Sigmoid colon (tissue), 6 donors: ENCODE measurements at regions not wholly inside any gene's neighbourhood (a gene's known extent, or its start where the extent isn't known, plus 50 kb on each side); places are given as distances from the start of the nearest gene placed in this dataset.
"Not testable (repeated sequence)": the region's sequence is repeated elsewhere in the genome, so short reads cannot be mapped to it uniquely, and the experiment has no call there.

Source experiments
- DNase-seq: peaks from one replicate; pipeline ENCODE4 v3.0.0-alpha.2; 2019
- H3K27ac ChIP-seq, 4 donors: fragments of 200-600 bp; sonication (generic); one replicate each; pipeline ENCODE4 v1.5.1; 2016 to 2019; ENCODE audit warnings: mild to moderate bottlenecking in 1 of 4
- H3K27me3 ChIP-seq, 3 donors: fragments of 200-600 bp; sonication (generic); one replicate each; pipeline ENCODE4 v1.5.1; 2019; ENCODE audit warnings: mild to moderate bottlenecking in 1 of 3
- H3K36me3 ChIP-seq, 4 donors: fragments of 200-600 bp; sonication (generic); one replicate each; pipeline ENCODE4 v1.5.1; 2016 to 2019
- H3K4me1 ChIP-seq, 4 donors: fragments of 200-600 bp; sonication (generic); one replicate each; pipeline ENCODE4 v1.5.1; 2017 to 2019
- H3K4me3 ChIP-seq, 4 donors: fragments of 200-600 bp; sonication (generic); one replicate each; pipeline ENCODE4 v1.5.1; 2017 to 2019; ENCODE audit warnings: mild to moderate bottlenecking in 2 of 4, moderate library complexity in 1 of 4
- H3K9me3 ChIP-seq, 4 donors: fragments of 200-600 bp in 3 of 4; sonication (generic) in 3 of 4; one replicate each; pipeline versions ENCODE4 v1.5.1 to v1.6.1; 2013 to 2019
- EP300 ChIP-seq, 4 donors: sonication (generic); formaldehyde crosslinking; IDR thresholded peaks; one replicate each; pipeline ENCODE4 v1.6.1; 2017; ENCODE audit warnings: antibody characterized with exemption in 4 of 4
- POLR2A ChIP-seq, 2 donors: fragments of 450-650 bp; IDR thresholded peaks; one replicate each; pipeline ENCODE4 v1.6.1; 2016; ENCODE audit warnings: antibody characterized with exemption in 2 of 2, mild to moderate bottlenecking in 2 of 2, moderate library complexity in 2 of 2
- POLR2AphosphoS5 ChIP-seq, 4 donors: sonication (generic); formaldehyde crosslinking; IDR thresholded peaks; one replicate each; pipeline ENCODE4 v1.6.1; 2017; ENCODE audit warnings: antibody characterized with exemption in 4 of 4
- WGBS, 2 donors: extraction: QIAGEN DNeasy Blood & Tissue Kit; methylation state at CpG; one replicate each; pipeline ENCODE4 v1.1.7; 2013; 5-methylcytosine and 5-hydroxymethylcytosine counted together
- intact Hi-C: fragments of 100-400 bp; cut with DNase I; formaldehyde crosslinking; loops from one replicate; pipeline ENCODE4 v1.15.1; 2023
- TF ChIP-seq, protein P1 (sequence below), 4 experiments: fragments of 450-650 bp in 3 of 4; fragments of 200-600 bp in 1 of 4; IDR thresholded peaks; one replicate each; pipeline ENCODE4 v1.5.1; 2016 to 2019; ENCODE audit warnings: antibody characterized with exemption in 4 of 4, mild to moderate bottlenecking in 3 of 4, moderate library complexity in 2 of 4
- donor health status: healthy with polysubstance abuse.
- donor health status: healthy.

GRCh38 chr17:22516861-22517636, 824.7 kb downstream of the KCNJ18 start:
- peak; percentile 62 for DNase-seq
- no peak overlapping the region for H3K4me3 ChIP-seq
- TF ChIP-seq POLR2A (IDR thresholded peaks at IDR 0.05): no peak
- TF ChIP-seq, protein P1, sequence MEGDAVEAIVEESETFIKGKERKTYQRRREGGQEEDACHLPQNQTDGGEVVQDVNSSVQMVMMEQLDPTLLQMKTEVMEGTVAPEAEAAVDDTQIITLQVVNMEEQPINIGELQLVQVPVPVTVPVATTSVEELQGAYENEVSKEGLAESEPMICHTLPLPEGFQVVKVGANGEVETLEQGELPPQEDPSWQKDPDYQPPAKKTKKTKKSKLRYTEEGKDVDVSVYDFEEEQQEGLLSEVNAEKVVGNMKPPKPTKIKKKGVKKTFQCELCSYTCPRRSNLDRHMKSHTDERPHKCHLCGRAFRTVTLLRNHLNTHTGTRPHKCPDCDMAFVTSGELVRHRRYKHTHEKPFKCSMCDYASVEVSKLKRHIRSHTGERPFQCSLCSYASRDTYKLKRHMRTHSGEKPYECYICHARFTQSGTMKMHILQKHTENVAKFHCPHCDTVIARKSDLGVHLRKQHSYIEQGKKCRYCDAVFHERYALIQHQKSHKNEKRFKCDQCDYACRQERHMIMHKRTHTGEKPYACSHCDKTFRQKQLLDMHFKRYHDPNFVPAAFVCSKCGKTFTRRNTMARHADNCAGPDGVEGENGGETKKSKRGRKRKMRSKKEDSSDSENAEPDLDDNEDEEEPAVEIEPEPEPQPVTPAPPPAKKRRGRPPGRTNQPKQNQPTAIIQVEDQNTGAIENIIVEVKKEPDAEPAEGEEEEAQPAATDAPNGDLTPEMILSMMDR (IDR thresholded peaks at IDR 0.05): no peak
- TF ChIP-seq EP300 (IDR thresholded peaks at IDR 0.05): no peak
- TF ChIP-seq POLR2AphosphoS5 (IDR thresholded peaks at IDR 0.05): no peak
- 77 to 82% methylated on average over 26 of the region's 26 CpGs for WGBS, 2 donors
- H3K4me1 ChIP-seq: no peaks in the 10 kb centered on the region
- H3K36me3 ChIP-seq: no peaks in the 10 kb centered on the region
- peaks cover 0 to 9% (median 0%) of the 10 kb centered on the region in 4 donors for H3K9me3 ChIP-seq
- no peak overlapping the region for H3K27ac ChIP-seq
- H3K27me3 ChIP-seq: no peaks in the 10 kb centered on the region
- intact Hi-C loops: no loop called here

- Histone ChIP-seq H3K36me3 (no peaks in the 10 kb centered on the region), H3K4me1 (no peaks in the 10 kb centered on the region), H3K27me3 (no peaks in the 10 kb centered on the region), H3K27ac (no peak overlapping the region), H3K4me3 (no peak overlapping the region), H3K9me3 (peaks cover 0 to 7% (median 0%) of the 10 kb centered on the region in 4 donors)
- 62 to 79% methylated on average over 20 of the region's 20 CpGs for whole genome bisulfite sequencing, 2 donors
- no peak for DNase-seq
- no peak for TF ChIP-seq POLR2A (IDR thresholded peaks at IDR 0.05)
- TF ChIP-seq EP300 (IDR thresholded peaks at IDR 0.05): no peak
- TF ChIP-seq, protein P1 (IDR thresholded peaks at IDR 0.05): no peak
- TF ChIP-seq POLR2AphosphoS5 (IDR thresholded peaks at IDR 0.05): no peak
- intact Hi-C loops: no loop called here
Measured at GRCh38 chr17:22517716-22518115, 825.4 kb downstream of the KCNJ18 start.

DNA sequence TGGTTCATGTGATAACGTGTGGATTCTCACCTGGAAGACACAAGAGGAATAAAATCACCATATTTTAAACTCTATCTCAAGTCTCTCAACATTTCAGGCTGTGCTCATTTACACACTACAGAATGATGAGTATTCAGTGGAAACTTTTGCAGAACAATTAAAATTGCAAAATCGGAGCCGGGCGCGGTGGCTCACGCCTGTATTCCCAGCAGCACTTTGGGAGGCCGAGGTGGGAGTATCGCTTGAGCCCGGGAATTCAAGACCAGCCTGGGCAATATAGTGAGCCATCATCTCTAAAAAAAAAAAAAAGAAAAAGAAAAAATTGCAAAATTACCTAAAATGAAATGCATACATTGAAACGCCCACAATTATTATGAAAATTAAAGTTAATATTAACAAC, 825.9 kb downstream of the KCNJ18 start:
- 89 to 91% methylated on average over 10 of the region's 10 CpGs for WGBS, 2 donors
- TF ChIP-seq, protein P1 (IDR thresholded peaks at IDR 0.05): no peak
- TF ChIP-seq POLR2A (IDR thresholded peaks at IDR 0.05): no peak
- Histone ChIP-seq H3K4me1 (no peaks in the 10 kb centered on the region), H3K27me3 (no peaks in the 10 kb centered on the region), H3K9me3 (peaks cover 0 to 7% (median 0%) of the 10 kb centered on the region in 4 donors), H3K27ac (no peak overlapping the region), H3K4me3 (no peak overlapping the region), H3K36me3 (no peaks in the 10 kb centered on the region)
- DNase-seq: no peak
- intact Hi-C loops: no loop called here

DNA sequence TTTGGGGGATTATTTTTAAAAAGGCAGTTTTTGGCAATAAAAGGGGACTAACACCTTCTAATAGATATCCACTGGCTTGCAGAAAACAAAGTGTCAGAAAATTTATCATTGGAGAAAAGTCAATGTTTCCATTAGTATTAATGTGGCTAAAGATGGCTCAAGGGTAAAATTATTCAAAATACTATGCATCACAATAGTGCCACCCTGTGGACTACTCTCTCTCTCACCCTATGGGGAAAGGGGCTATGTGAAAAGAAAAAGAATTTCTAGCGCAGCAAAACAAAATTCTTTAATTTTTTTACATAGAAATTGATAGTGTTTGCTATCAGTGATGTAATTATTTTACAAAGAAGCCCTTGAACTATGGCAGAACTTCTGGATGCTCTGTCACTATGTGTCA, 856.5 kb downstream of the KCNJ18 start:
- WGBS, 2 donors: 45 to 58% methylated on average over 1 of the region's 1 CpG
- H3K36me3 ChIP-seq, intact Hi-C loops, H3K9me3 ChIP-seq, DNase-seq, H3K4me3 ChIP-seq, H3K27me3 ChIP-seq, H3K27ac ChIP-seq, H3K4me1 ChIP-seq: not testable (repeated sequence)

DNA sequence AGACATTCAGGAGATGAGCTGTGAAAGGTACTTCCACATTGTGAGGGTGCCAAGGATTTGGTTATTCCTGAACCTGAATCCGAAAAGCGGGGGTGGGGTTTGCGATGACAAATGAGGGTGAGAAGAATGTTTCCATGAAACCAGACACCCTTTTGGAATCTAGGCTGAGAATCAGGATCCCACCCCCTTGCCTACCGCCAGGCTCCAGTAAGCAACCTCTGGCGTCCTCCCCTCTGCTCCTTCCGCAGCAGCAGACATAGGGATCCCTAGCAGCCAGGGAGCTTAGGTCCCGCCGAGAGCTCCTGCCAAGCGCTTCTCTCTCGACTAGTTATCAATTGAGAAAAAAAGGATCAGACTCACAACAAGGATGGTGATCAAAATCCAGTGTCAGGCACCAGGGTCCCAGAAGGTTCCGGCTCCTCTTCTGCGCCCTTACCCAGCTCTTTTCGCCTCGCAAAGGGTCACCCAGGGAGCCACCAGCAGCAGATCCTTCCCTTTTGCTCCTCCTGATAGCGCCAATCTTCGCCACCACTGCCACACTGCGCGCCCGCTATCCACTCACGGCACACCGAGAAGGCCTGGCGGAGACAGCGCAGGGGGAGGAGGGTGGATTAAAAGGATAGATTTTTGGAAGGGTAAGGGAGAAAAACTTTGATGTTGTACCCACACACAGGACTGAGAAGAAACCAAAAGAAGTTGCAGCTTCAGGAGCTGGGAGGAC, 859.5 kb downstream of the KCNJ18 start:
- H3K36me3 ChIP-seq, H3K4me1 ChIP-seq, H3K4me3 ChIP-seq, H3K27ac ChIP-seq, intact Hi-C loops, H3K9me3 ChIP-seq, DNase-seq, H3K27me3 ChIP-seq: not testable (repeated sequence)
- WGBS, 2 donors: 78 to 89% methylated on average over 23 of the region's 23 CpGs
